HS-5 (cell line): ENCODE measurements at regions not wholly inside any gene's neighbourhood (a gene's known extent, or its start where the extent isn't known, plus 50 kb on each side); places are given as distances from the start of the nearest gene placed in this dataset.
"Not testable (repeated sequence)": the region's sequence is repeated elsewhere in the genome, so short reads cannot be mapped to it uniquely, and the experiment has no call there.

Source experiments
- DNase-seq: peaks from one replicate; pipeline ENCODE4 v3.0.0-alpha.2; 2012; ENCODE audit warnings: low read depth

- no peak for DNase-seq
These were observed 485.2 kb downstream of the TRIB2 start for GRCh38 chr2:13201924-13202323.

GRCh38 chr2:13212115-13212514 lies 495.4 kb downstream of the TRIB2 start:
- no peak for DNase-seq

GRCh38 chr2:13218205-13218604 lies 501.5 kb downstream of the TRIB2 start:
- DNase-seq = no peak

GRCh38 chr2:13227578-13227977 lies 510.8 kb downstream of the TRIB2 start:
- no peak for DNase-seq

- DNase-seq = peak; percentile 81
These were observed 513.5 kb downstream of the TRIB2 start for GRCh38 chr2:13230221-13230620.

- DNase-seq = no peak
These were observed 523.3 kb downstream of the TRIB2 start for GRCh38 chr2:13240061-13240460.

GRCh38 chr2:13240789-13241487 lies 524.2 kb downstream of the TRIB2 start:
- DNase-seq = no peak

GRCh38 chr2:13252615-13253014 lies 535.9 kb downstream of the TRIB2 start:
- no peak for DNase-seq

- DNase-seq = no peak
These were observed 538.7 kb downstream of the TRIB2 start for GRCh38 chr2:13255485-13255884.

- DNase-seq = no peak
These were observed 543.7 kb downstream of the TRIB2 start for GRCh38 chr2:13260402-13260801.

GRCh38 chr2:13266166-13266565 lies 549.4 kb downstream of the TRIB2 start:
- no peak for DNase-seq

- no peak for DNase-seq
These were observed 568.0 kb downstream of the TRIB2 start for GRCh38 chr2:13284688-13285087.

GRCh38 chr2:13289310-13289709 lies 572.6 kb downstream of the TRIB2 start:
- DNase-seq = no peak

- DNase-seq = not testable (repeated sequence)
These were observed 591.7 kb downstream of the TRIB2 start for GRCh38 chr2:13308478-13308805.

- no peak for DNase-seq
These were observed 592.3 kb downstream of the TRIB2 start for GRCh38 chr2:13308989-13309388.

- DNase-seq = no peak
These were observed 615.3 kb downstream of the TRIB2 start for GRCh38 chr2:13332060-13332459.

GRCh38 chr2:13334071-13334470 lies 617.3 kb downstream of the TRIB2 start:
- DNase-seq = not testable (repeated sequence)

GRCh38 chr2:13334545-13334944 lies 617.8 kb downstream of the TRIB2 start:
- DNase-seq = no peak

- no peak for DNase-seq
These were observed 619.3 kb downstream of the TRIB2 start for GRCh38 chr2:13335862-13336535.

- no peak for DNase-seq
These were observed 634.3 kb downstream of the TRIB2 start for GRCh38 chr2:13351068-13351467.

- no peak for DNase-seq
These were observed 636.3 kb downstream of the TRIB2 start for GRCh38 chr2:13353083-13353482.

- no peak for DNase-seq
These were observed 637.3 kb downstream of the TRIB2 start for GRCh38 chr2:13354031-13354430.

- not testable (repeated sequence) for DNase-seq
These were observed 665.2 kb downstream of the TRIB2 start for GRCh38 chr2:13381928-13382327.

GRCh38 chr2:13389172-13389571 lies 672.4 kb downstream of the TRIB2 start:
- not testable (repeated sequence) for DNase-seq
